Left renal cortex interstitium (tissue), 4 donors: ENCODE measurements at regions not wholly inside any gene's neighbourhood (a gene's known extent, or its start where the extent isn't known, plus 50 kb on each side); places are given as distances from the start of the nearest gene placed in this dataset.

Source experiments
- DNase-seq, 4 donors: peaks; one replicate each; pipeline ENCODE4 v3.0.0-alpha.2; 2013; ENCODE audit warnings: low read depth in 4 of 4, low spot score in 2 of 4, missing footprints in 1 of 4

DNA sequence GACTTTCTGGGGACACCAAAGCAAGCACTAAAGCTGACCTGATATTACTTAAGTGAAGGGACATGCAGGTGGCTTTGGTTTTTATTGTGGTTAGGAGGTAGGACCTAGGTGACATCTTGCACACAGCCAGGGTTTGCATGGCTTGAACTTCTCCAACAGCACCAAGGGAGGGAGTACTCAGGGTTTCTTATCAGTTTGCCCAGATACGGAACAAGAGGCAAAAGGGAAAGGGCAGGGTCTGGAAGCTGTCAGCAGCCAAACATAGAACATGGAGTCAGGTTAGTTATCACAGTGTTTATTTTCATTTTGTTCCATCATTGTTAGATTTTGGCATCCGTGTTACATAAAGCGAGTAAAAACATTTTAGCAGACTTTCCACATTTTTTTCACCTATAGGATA lies 186.3 kb upstream of the CLEC14A start:
- no peak for DNase-seq

DNA sequence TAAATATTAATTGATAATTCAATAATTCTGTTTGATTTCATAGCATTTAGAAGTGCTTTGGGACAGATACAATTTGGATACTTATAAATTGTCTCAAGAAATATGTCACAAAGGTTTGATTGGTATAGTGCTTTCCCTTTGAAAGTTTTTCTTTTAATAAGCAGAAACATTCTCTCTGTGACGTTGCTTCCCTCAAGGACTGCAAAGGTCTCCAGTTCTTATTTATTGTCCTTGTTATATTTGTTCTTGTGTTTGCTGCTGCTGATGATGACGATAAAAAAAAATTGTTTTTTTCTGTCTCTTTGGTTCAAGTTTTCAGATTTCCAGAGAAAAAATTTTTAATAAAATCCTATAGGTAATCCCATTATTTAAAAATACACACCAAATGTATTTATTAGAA lies 176.3 kb upstream of the CLEC14A start:
- no peak for DNase-seq

DNA sequence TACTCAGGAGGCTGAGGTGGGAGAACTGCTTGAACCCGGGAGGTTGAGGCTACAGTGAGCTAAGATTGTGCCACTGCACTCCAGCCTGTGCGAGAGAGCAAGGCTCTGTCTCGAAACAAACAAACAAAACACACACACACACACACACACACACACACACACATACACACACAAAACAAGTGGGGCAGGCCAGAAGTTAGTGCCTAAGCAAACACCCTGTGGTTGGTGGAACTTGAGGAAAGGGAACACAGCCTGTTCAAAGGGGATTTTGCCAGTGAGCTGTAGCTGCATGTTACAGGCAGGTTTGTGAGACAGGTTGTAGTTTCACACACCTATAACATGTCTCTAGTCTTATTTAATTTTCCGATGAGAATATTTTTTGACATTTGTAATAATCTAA lies 175.3 kb upstream of the CLEC14A start:
- DNase-seq, result no peak

DNA sequence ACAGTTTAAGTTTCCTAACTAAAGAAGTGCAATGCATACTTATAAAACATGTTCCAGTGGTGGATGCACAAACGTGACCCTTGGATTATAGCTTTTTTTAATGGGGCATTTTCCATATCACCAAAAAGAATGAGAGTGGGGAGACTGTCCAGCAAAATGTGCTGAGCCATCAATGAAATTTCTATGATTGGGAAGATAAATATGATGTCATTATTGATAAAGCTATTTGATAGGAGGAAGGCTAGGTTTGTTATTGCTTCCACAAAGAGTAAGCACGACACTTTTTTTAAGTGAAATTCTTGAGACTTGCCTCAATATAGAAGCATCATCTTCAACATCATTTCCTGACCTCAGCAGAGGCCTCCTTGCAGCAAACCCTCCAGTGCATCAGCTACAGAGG lies 174.6 kb upstream of the CLEC14A start:
- DNase-seq, result no peak

DNA sequence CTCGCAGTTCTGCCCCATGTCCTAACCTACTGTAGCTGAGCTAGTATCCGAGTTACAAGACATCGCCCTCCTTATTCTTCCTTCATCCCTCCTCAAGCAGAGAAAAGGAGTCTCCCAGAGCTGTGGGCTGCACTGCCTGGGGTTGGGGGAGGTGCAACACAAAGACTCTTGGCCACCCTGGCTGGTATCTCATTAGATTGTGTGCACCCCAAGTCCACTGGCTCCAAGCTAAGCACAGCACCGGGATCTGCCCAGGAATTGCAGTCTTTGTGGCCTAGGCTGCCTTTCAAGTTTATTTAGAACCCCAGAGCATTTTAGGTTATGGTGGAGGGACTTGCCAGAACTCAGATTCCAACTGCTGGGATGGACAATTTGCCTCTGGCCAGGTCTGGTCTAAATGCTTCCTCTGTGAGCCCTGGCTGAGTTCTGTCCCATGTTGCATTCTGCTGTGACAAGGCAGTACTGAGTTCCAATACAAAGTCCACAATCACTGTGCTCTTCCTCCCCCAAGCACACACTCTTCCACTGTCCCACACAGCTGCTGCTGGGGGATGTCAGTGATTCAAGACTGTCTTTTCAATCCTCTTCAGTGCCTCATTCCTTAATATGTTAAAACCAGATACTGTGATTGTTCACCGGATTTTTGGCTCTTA lies 169.6 kb upstream of the CLEC14A start:
- no peak for DNase-seq

- DNase-seq, result no peak
These were observed 164.2 kb upstream of the CLEC14A start for GRCh38 chr14:38420048-38420447.

GRCh38 chr14:38419579-38419978 lies 163.7 kb upstream of the CLEC14A start:
- DNase-seq, result no peak

DNA sequence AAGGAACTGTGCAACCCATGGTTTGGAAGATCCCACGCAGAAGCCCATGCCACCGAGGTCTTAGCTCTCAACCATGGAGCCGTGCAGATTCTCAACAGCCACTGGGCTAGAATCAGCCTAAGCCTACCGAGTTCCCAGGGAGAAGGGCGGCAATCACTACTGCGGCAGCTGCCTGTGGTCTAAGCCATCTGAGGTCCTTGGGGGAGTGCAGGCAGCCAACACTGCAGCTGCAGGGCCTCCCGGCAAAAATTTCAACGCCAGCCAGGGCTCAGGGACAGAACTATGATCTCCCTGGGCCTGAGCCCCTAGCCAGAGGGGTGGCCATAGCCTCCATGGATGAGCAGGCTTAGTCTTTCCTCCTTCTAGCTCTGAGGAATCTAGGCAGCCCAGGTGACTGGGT lies 156.8 kb upstream of the CLEC14A start:
- DNase-seq, result no peak

DNA sequence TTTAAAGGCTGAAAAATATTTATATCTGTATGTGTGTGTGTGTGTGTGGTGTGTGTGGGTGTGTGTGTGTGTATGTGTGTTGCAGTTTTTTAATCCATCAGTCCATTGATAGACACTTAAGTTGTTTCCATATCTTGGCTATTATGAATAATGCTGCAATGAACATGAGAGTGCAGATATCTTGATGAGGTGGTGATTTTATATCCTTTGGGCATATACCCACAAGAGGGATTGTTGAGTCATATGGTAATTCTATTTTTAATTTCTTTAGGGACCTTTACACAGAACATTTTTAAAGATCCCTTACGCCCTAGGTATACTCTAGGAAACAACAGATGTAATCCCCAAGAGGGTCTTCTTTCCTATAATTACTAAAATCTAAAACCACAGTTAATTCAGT lies 154.5 kb upstream of the CLEC14A start:
- DNase-seq, result no peak

- no peak for DNase-seq
These were observed 153.3 kb upstream of the CLEC14A start for GRCh38 chr14:38409071-38409705.

DNA sequence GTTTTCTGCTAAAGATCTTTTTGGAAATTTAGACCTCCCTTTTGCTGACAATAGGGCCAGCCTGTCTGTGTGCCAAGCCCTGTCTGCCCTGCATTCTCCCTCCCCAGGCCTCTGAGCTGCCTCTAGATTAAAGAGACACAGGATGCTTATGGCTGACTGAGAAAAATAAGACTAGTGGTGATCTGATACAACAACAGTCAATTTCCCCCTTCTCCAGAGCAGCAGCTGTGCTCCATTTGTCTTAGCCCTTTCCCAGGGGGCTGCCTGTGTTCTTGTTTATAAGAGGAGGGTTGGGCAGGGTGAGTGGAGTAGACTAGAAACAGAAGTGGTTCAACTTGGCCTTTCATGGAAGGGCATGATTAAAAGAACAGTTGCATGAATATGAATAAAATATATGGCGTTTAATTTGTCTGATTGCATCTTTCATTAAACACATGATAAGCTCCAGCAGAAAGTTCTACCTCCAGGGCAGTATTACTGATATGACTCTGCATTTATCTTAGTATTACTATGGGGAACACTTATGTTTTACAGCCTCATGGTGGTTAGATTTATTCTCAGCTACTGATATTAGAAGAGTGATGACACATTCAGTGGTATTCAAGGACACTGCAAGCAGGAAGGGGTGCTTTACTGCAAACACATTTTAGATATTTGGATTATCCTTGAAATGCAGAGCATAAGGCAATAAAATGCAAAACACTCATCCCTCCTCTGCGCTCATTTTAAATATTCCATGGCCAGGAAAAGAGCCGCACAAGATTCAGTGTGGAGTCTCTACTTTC lies 150.2 kb upstream of the CLEC14A start:
- DNase-seq, result peak in 1 of 4 donors; percentile 2

- no peak for DNase-seq
These were observed 148.7 kb upstream of the CLEC14A start for GRCh38 chr14:38404616-38405015.

DNA sequence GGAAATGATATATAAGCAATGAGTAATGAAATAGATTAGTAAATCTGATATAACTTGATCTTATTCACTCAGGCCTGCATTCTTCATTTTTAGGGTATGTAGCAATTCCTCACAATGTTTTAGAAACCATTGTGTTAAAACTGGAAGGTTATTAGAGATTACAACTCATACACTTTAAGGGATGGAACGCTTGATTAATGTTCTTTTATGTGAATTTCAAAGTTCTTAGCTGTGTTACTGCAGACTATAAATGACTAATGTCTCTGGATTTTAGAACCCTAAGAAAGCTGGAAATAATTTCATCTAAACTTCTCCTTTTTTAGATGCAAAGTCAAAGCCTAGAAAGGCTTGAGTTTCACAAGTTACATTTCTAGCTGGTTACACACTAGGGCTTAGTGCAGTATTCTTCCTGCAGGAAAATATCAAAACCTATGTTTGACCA lies 148.2 kb upstream of the CLEC14A start:
- no peak for DNase-seq

DNA sequence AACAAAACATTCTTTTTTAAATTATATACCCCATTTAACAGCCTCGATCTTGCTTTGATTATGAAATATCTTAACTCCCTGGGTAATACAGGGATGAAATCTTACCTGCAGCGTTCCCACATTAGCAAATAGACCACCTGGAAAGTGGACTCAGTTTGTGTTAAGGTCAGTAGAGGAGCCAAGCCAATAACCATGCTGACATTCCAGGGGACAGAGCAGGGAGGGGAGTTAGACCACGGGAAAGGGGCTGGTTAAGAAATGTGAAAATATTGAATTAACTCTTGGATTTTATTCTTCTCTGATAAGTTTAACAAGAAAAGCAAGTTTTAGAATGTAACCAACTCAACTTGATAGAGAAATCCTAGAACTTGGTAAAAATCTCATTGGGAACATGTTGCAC lies 144.9 kb upstream of the CLEC14A start:
- DNase-seq, result no peak

DNA sequence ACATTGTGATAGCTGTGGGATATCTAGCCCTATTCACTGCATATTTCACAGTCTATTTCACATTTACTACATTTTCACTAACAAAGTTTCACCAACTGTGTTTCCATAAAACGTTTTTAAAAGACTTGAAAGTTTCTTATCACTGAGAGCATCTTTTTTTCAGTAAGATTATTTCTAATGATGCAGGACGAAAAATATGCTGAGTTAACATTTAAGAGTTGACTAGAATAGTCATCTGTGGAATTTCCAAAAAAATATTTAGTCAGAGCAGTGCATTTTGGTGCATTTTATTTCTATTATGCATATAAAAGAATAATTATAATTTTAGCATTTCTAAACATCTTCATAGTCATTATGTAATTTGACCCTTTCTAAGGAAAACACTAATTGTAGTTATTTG lies 143.8 kb upstream of the CLEC14A start:
- DNase-seq, result no peak

DNA sequence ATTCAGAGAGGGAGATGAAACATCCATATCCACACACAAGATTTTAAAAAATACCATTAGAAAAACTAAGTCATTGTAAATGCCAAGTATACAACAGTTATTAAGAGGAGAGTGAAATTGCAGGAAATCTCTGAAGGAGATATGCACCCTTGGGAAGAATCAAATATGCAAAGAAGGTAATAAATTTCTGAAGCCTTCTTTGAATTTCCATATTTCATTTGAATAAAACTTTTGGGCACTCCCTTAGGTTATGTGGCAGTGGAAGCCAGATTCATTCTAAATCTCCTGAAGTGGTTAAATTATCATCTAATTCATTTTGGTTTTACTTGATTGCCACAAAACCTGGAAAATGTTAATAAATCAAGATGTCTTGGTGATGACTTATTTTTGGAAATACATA lies 138.9 kb upstream of the CLEC14A start:
- no peak for DNase-seq

DNA sequence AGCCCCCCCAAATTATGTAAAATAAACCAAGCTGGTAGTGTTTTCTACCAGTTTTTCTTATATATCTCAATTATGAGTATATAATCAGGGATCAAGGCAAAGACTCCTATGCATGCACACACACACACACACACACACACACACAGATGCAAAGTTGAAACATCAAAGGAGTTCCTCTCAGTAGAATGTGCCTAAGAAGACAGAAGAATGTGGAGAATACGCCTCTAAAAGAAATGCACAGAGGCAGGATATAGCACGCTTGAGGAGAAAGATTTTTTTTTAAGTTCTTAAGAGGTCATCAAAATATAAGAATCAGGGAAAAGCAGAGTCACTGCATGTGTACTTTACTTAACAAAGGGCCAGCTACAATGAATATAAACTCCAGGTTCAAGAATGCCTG lies 138.2 kb upstream of the CLEC14A start:
- DNase-seq, result no peak

DNA sequence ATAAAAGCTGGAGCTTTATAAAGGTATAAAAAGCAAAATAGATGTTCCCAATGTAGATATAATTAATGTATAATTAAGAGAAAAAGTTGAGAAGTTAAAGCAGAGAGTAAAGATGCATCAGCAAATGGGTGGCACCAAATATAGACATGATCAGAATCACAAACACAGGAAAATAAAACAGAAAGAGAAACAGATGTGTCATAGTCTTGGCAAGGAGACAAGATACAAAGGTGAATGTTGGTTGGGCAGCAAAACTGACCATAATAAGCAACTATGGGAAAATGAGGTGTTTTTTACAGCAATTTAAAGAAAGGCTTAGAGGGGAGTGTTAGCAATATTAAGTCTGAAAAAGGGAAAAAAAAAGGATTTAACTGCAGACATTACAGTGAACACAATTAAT lies 135.4 kb upstream of the CLEC14A start:
- no peak for DNase-seq

- DNase-seq, result no peak
These were observed 133.8 kb upstream of the CLEC14A start for GRCh38 chr14:38389681-38390080.

- no peak for DNase-seq
These were observed 131.9 kb upstream of the CLEC14A start for GRCh38 chr14:38387821-38388220.

GRCh38 chr14:38385836-38386235 lies 129.9 kb upstream of the CLEC14A start:
- no peak for DNase-seq

- DNase-seq, result no peak
These were observed 129.4 kb upstream of the CLEC14A start for GRCh38 chr14:38385343-38385742.
